H9 (cell line): ENCODE measurements at regions not wholly inside any gene's neighbourhood (a gene's known extent, or its start where the extent isn't known, plus 50 kb on each side); places are given as distances from the start of the nearest gene placed in this dataset.

Experiments used
- DNase-seq: peaks from one replicate; pipeline ENCODE4 v3.0.0-alpha.2; 2017
- H2AFZ ChIP-seq: one replicate; pipeline ENCODE4 v1.6.1; 2013; ENCODE audit warnings: mild to moderate bottlenecking, low read length, control low read depth, moderate library complexity
- H2AK5ac ChIP-seq: 2 replicates; pipeline ENCODE4 v1.6.1; 2013; ENCODE audit warnings: low read length, control low read depth, mixed read lengths; ENCODE audit not compliant: insufficient read length
- H2BK120ac ChIP-seq: one replicate; pipeline ENCODE4 v1.6.1; 2013; ENCODE audit warnings: low read depth, mild to moderate bottlenecking, low read length, control low read depth, inconsistent platforms; ENCODE audit not compliant: poor library complexity, severe bottlenecking
- H2BK12ac ChIP-seq: 2 replicates; pipeline ENCODE4 v1.6.1; 2013; ENCODE audit warnings: low read length, control low read depth, mixed read lengths, low read depth; ENCODE audit not compliant: insufficient read length
- H2BK15ac ChIP-seq: 2 replicates; pipeline ENCODE4 v1.6.1; 2013; ENCODE audit warnings: low read depth, low read length, control low read depth
- H2BK20ac ChIP-seq: one replicate; pipeline ENCODE4 v1.6.1; 2013; ENCODE audit warnings: low read depth, mild to moderate bottlenecking, low read length, control low read depth, inconsistent platforms; ENCODE audit not compliant: poor library complexity, severe bottlenecking
- H2BK5ac ChIP-seq: 2 replicates; pipeline ENCODE4 v1.6.1; 2013; ENCODE audit warnings: low read length, control low read depth, mixed read lengths; ENCODE audit not compliant: insufficient read length
- H3K14ac ChIP-seq: 2 replicates; pipeline ENCODE4 v1.6.1; 2013; ENCODE audit warnings: low read length, control low read depth; ENCODE audit not compliant: insufficient read depth
- H3K18ac ChIP-seq: 2 replicates; pipeline ENCODE4 v1.6.1; 2013; ENCODE audit warnings: low read depth, mild to moderate bottlenecking, mixed read lengths, low read length, control low read depth; ENCODE audit not compliant: insufficient read length
- H3K23ac ChIP-seq: 2 replicates; pipeline ENCODE4 v1.6.1; 2013; ENCODE audit warnings: low read length, control low read depth, mixed read lengths, low read depth; ENCODE audit not compliant: insufficient read length
- H3K23me2 ChIP-seq: 2 replicates; pipeline ENCODE4 v1.6.1; 2013; ENCODE audit warnings: low read depth, mild to moderate bottlenecking, mixed read lengths, low read length, control low read depth; ENCODE audit not compliant: insufficient read length, poor library complexity, severe bottlenecking
- H3K27ac ChIP-seq: 2 replicates; pipeline ENCODE4 v1.5.1; 2013; ENCODE audit warnings: low read length, control low read depth, mixed read lengths, low read depth; ENCODE audit not compliant: insufficient read length
- H3K27me3 ChIP-seq: 2 replicates; pipeline ENCODE4 v1.6.1; 2013; ENCODE audit warnings: low read length, control low read depth, inconsistent platforms; ENCODE audit not compliant: insufficient read depth
- H3K4ac ChIP-seq: 2 replicates; pipeline ENCODE4 v1.6.1; 2013; ENCODE audit warnings: low read depth, mild to moderate bottlenecking, control low read depth, inconsistent platforms, low read length, moderate library complexity
- H3K4me1 ChIP-seq: 2 replicates; pipeline ENCODE4 v1.6.1; 2013; ENCODE audit warnings: low read length, control low read depth, inconsistent platforms; ENCODE audit not compliant: insufficient read depth
- H3K4me2 ChIP-seq: 2 replicates; pipeline ENCODE4 v1.6.1; 2013; ENCODE audit warnings: low read length, control low read depth, mixed read lengths; ENCODE audit not compliant: insufficient read length, insufficient read depth
- H3K56ac ChIP-seq: 2 replicates; pipeline ENCODE4 v1.6.1; 2013; ENCODE audit warnings: low read depth, mild to moderate bottlenecking, mixed read lengths, low read length, control low read depth; ENCODE audit not compliant: insufficient read length
- H3K79me1 ChIP-seq: 2 replicates; pipeline ENCODE4 v1.6.1; 2013; ENCODE audit warnings: low read depth, mild to moderate bottlenecking, moderate library complexity, low read length, control low read depth, inconsistent platforms; ENCODE audit not compliant: insufficient read depth, poor library complexity, severe bottlenecking
- H3K79me2 ChIP-seq: 2 replicates; pipeline ENCODE4 v1.6.1; 2013; ENCODE audit warnings: low read length, control low read depth, inconsistent platforms; ENCODE audit not compliant: insufficient read depth
- H3K9ac ChIP-seq: 2 replicates; pipeline ENCODE4 v1.6.1; 2013; ENCODE audit warnings: low read length, control low read depth, mixed read lengths; ENCODE audit not compliant: insufficient read length; ENCODE audit errors: extremely low read depth
- H3K9me3 ChIP-seq: one replicate; pipeline ENCODE4 v1.6.1; 2013; ENCODE audit warnings: low read depth, low read length, inconsistent platforms; ENCODE audit not compliant: control insufficient read depth
- H3T11ph ChIP-seq: one replicate; pipeline ENCODE4 v1.6.1; 2013; ENCODE audit warnings: mild to moderate bottlenecking, low read length, control low read depth, inconsistent platforms
- H4K20me1 ChIP-seq: one replicate; pipeline ENCODE4 v1.6.1; 2013; ENCODE audit not compliant: control insufficient read depth, insufficient read length, insufficient read depth
- H4K5ac ChIP-seq: 2 replicates; pipeline ENCODE4 v1.6.1; 2013; ENCODE audit warnings: low read depth, mild to moderate bottlenecking, mixed read lengths, low read length, control low read depth; ENCODE audit not compliant: insufficient read length
- H4K8ac ChIP-seq: replicated peaks from 2 replicates; pipeline ENCODE4 v1.6.1; 2013; ENCODE audit warnings: low read length, control low read depth, mixed read lengths, low read depth; ENCODE audit not compliant: insufficient read length
- H4K91ac ChIP-seq: 2 replicates; pipeline ENCODE4 v1.6.1; 2013; ENCODE audit warnings: low read depth, mild to moderate bottlenecking, moderate library complexity, mixed read lengths, low read length, control low read depth; ENCODE audit not compliant: insufficient read length
- H3K27ac Mint-ChIP-seq, 3 experiments: 2 replicates in 2 of 3; 3 replicates in 1 of 3; pipeline ENCODE4 v1.8.0; 2020 to 2021; ENCODE audit warnings: mixed read lengths in 3 of 3, mild to moderate bottlenecking in 1 of 3, moderate library complexity in 1 of 3
- H3K27me3 Mint-ChIP-seq: 2 replicates; pipeline ENCODE4 v1.8.0; 2021; ENCODE audit warnings: low read depth, mild to moderate bottlenecking, moderate library complexity, mixed read lengths
- H3K36me3 Mint-ChIP-seq, 3 experiments: 2 replicates in 2 of 3; 3 replicates in 1 of 3; pipeline ENCODE4 v1.8.0; 2020 to 2021; ENCODE audit warnings: low read depth in 3 of 3, mixed read lengths in 3 of 3; ENCODE audit not compliant: insufficient read depth in 1 of 3
- H3K4me1 Mint-ChIP-seq, 2 experiments: 2 replicates each; pipeline ENCODE4 v1.8.0; 2020; ENCODE audit warnings: mixed read lengths in 2 of 2
- H3K4me3 Mint-ChIP-seq, 2 experiments: 2 replicates in 1 of 2; 3 replicates in 1 of 2; pipeline ENCODE4 v1.8.0; 2020 to 2021; ENCODE audit warnings: mild to moderate bottlenecking in 2 of 2, mixed read lengths in 2 of 2, moderate library complexity in 1 of 2
- H3K9me3 Mint-ChIP-seq, 2 experiments: 2 replicates in 1 of 2; 3 replicates in 1 of 2; pipeline ENCODE4 v1.8.0; 2020; ENCODE audit warnings: mild to moderate bottlenecking in 2 of 2, mixed read lengths in 2 of 2, moderate library complexity in 1 of 2
- CTCF ChIP-seq: fragments of 200-600 bp; sonication (generic); conservative IDR thresholded peaks from 3 replicates; pipeline ENCODE4 v1.8.0; 2021; ENCODE audit warnings: antibody characterized with exemption, mild to moderate bottlenecking
- WGBS: extraction: QIAGEN DNeasy Blood & Tissue Kit; methylation state at CpG from one replicate; pipeline ENCODE4 v1.1.7; 2013; ENCODE audit warnings: missing lambda C conversion rate, low lambda C conversion rate, mixed read lengths; ENCODE audit not compliant: insufficient read length; ENCODE audit errors: extremely low coverage; 5-methylcytosine and 5-hydroxymethylcytosine counted together

GRCh38 chr9:126233175-126233574, 93.5 kb upstream of the MVB12B start:
- no peak overlapping the region for H3K27ac Mint-ChIP-seq
- no peak overlapping the region for H3K4me3 Mint-ChIP-seq
- Histone ChIP-seq H4K20me1 (no peaks in the 10 kb centered on the region), H3K56ac (no peak overlapping the region), H3K79me1 (no peaks in the 10 kb centered on the region), H2AFZ (no peak overlapping the region), H3K23me2 (no peaks in the 10 kb centered on the region), H3K23ac (no peak overlapping the region), H3K9ac (no peak overlapping the region), H4K8ac (no peak overlapping the region), H4K91ac (no peak overlapping the region), H4K5ac (no peak overlapping the region), H3K4ac (no peak overlapping the region), H3K27ac (no peak overlapping the region), H2AK5ac (no peak overlapping the region), H3K14ac (no peak overlapping the region), H3K27me3 (no peaks in the 10 kb centered on the region), H3K9me3 (no peaks in the 10 kb centered on the region), H2BK20ac (no peak overlapping the region), H3K4me2 (no peak overlapping the region), H2BK120ac (no peak overlapping the region), H3K18ac (no peak overlapping the region), H3K79me2 (no peaks in the 10 kb centered on the region), H2BK5ac (no peak overlapping the region), H2BK15ac (no peak overlapping the region), H2BK12ac (no peak overlapping the region), H3K4me1 (no peaks in the 10 kb centered on the region), H3T11ph (no peak overlapping the region)
- H3K36me3 Mint-ChIP-seq = no peaks in the 10 kb centered on the region
- H3K27me3 Mint-ChIP-seq = peaks cover 13% of the 10 kb centered on the region
- WGBS = no CpG with 5 or more reads among the region's 9 CpGs
- peaks cover 0 to 6% of the 10 kb centered on the region in 2 experiments; a peak in 2 of 4 replicates for H3K4me1 Mint-ChIP-seq
- TF ChIP-seq CTCF = no peak
- H3K9me3 Mint-ChIP-seq = no peaks in the 10 kb centered on the region
- no peak for DNase-seq
